ENCODE measurements at regions not wholly inside any gene's neighbourhood (a gene's known extent, or its start where the extent isn't known, plus 50 kb on each side); places are given as distances from the start of the nearest gene placed in this dataset.

GRCh38 chr20:51100617-51101016, 77.7 kb upstream of the KCNG1 start:
- DNase-seq (ENCODE audit: low spot score): no peak

GRCh38 chr20:51098284-51098810, 75.4 kb upstream of the KCNG1 start:
- no peak for DNase-seq (ENCODE audit: low spot score)

- no peak for DNase-seq (ENCODE audit: low spot score)
These were observed 74.6 kb upstream of the KCNG1 start for GRCh38 chr20:51097351-51098120.

GRCh38 chr20:51096582-51097267, 73.8 kb upstream of the KCNG1 start:
- no peak for DNase-seq (ENCODE audit: low spot score)

- no peak for DNase-seq (ENCODE audit: low spot score)
These were observed 73.0 kb upstream of the KCNG1 start for GRCh38 chr20:51095633-51096521.

- DNase-seq (ENCODE audit: low spot score): no peak
These were observed 71.3 kb upstream of the KCNG1 start for GRCh38 chr20:51094221-51094620.

GRCh38 chr20:51093240-51093763, 70.4 kb upstream of the KCNG1 start:
- DNase-seq (ENCODE audit: low spot score): no peak

- no peak for DNase-seq (ENCODE audit: low spot score)
These were observed 69.4 kb upstream of the KCNG1 start for GRCh38 chr20:51092338-51092737.

GRCh38 chr20:51091406-51092195, 68.7 kb upstream of the KCNG1 start:
- DNase-seq (ENCODE audit: low spot score): no peak

- DNase-seq (ENCODE audit: low spot score): no peak
These were observed 66.9 kb upstream of the KCNG1 start for GRCh38 chr20:51089840-51090239.

- no peak for DNase-seq (ENCODE audit: low spot score)
These were observed 66.4 kb upstream of the KCNG1 start for GRCh38 chr20:51089272-51089781.

- no peak for DNase-seq (ENCODE audit: low spot score)
These were observed 64.4 kb upstream of the KCNG1 start for GRCh38 chr20:51087266-51087665.

- no peak for DNase-seq (ENCODE audit: low spot score)
These were observed 62.9 kb upstream of the KCNG1 start for GRCh38 chr20:51085769-51086168.

GRCh38 chr20:51084593-51085377, 61.9 kb upstream of the KCNG1 start:
- no peak for DNase-seq (ENCODE audit: low spot score)

GRCh38 chr20:51083447-51083846, 60.5 kb upstream of the KCNG1 start:
- DNase-seq (ENCODE audit: low spot score): no peak

GRCh38 chr20:51082988-51083387, 60.1 kb upstream of the KCNG1 start:
- no peak for DNase-seq (ENCODE audit: low spot score)

- no peak for DNase-seq (ENCODE audit: low spot score)
These were observed 57.6 kb upstream of the KCNG1 start for GRCh38 chr20:51080516-51080915.

- no peak for DNase-seq (ENCODE audit: low spot score)
These were observed 56.6 kb upstream of the KCNG1 start for GRCh38 chr20:51079488-51079887.

- DNase-seq (ENCODE audit: low spot score): no peak
These were observed 54.8 kb upstream of the KCNG1 start for GRCh38 chr20:51077686-51078060.
